Neutrophil (primary cell): ENCODE measurements at regions not wholly inside any gene's neighbourhood (a gene's known extent, or its start where the extent isn't known, plus 50 kb on each side); places are given as distances from the start of the nearest gene placed in this dataset.

ENCODE experiments used
- H3K27ac ChIP-seq: fragments of 200-600 bp; sonication (generic); 2 replicates; pipeline ENCODE4 v1.5.1; 2016; ENCODE audit warnings: mild to moderate bottlenecking, moderate library complexity
- H3K27me3 ChIP-seq: fragments of 200-600 bp; sonication (generic); 2 replicates; pipeline ENCODE4 v1.6.0; 2016; ENCODE audit warnings: mild to moderate bottlenecking
- H3K36me3 ChIP-seq: fragments of 200-600 bp; sonication (generic); 2 replicates; pipeline ENCODE4 v1.5.1; 2017
- H3K4me1 ChIP-seq, 2 experiments: fragments of 200-600 bp in 1 of 2; sonication (generic) in 1 of 2; 1 replicate in 1 of 2; 2 replicates in 1 of 2; pipeline versions ENCODE4 v1.5.1 to v1.6.1; 2013 to 2016; ENCODE audit warnings: low read depth in 1 of 2, low read length in 1 of 2, mild to moderate bottlenecking in 1 of 2, moderate library complexity in 1 of 2; ENCODE audit not compliant: control insufficient read depth in 1 of 2, insufficient read depth in 1 of 2
- H3K4me3 ChIP-seq, 2 experiments: fragments of 200-600 bp in 1 of 2; sonication (generic) in 1 of 2; 1 replicate in 1 of 2; 2 replicates in 1 of 2; pipeline ENCODE4 v1.5.1; 2013 to 2016; ENCODE audit warnings: low read depth in 1 of 2, low read length in 1 of 2, mild to moderate bottlenecking in 1 of 2, moderate library complexity in 1 of 2
- H3K9me3 ChIP-seq: fragments of 200-600 bp; sonication (generic); 2 replicates; pipeline ENCODE4 v1.5.1; 2016
- CTCF ChIP-seq: fragments of 200-600 bp; sonication (generic); IDR thresholded peaks from 2 replicates; pipeline ENCODE4 v1.5.1; 2016; ENCODE audit warnings: antibody characterized with exemption

GRCh38 chr12:4114986-4115385 is 158.6 kb upstream of the CCND2 start:
- TF ChIP-seq CTCF = no peak
- H3K36me3 ChIP-seq = no peaks in the 10 kb centered on the region
- peaks cover 46 to 52% of the 10 kb centered on the region in 2 experiments for H3K4me1 ChIP-seq
- H3K4me3 ChIP-seq = no peak overlapping the region
- no peak overlapping the region for H3K27ac ChIP-seq
- H3K27me3 ChIP-seq = peaks cover 13% of the 10 kb centered on the region
- no peaks in the 10 kb centered on the region for H3K9me3 ChIP-seq

GRCh38 chr12:4112734-4113325 is 160.7 kb upstream of the CCND2 start:
- no peak overlapping the region for H3K27ac ChIP-seq

GRCh38 chr12:4112290-4112689 is 161.3 kb upstream of the CCND2 start:
- Histone ChIP-seq H3K4me3 (no peak overlapping the region), H3K36me3 (no peaks in the 10 kb centered on the region), H3K4me1 (peaks cover 34 to 41% of the 10 kb centered on the region in 2 experiments), H3K9me3 (no peaks in the 10 kb centered on the region), H3K27ac (no peak overlapping the region), H3K27me3 (no peaks in the 10 kb centered on the region)
- no peak for TF ChIP-seq CTCF

More at GRCh38 chr12:4112734-4113325, 160.7 kb upstream of the CCND2 start:
- H3K4me3 ChIP-seq = no peak overlapping the region
- H3K4me1 ChIP-seq = peaks cover 36 to 42% of the 10 kb centered on the region in 2 experiments
- H3K27me3 ChIP-seq = no peaks in the 10 kb centered on the region
- H3K9me3 ChIP-seq = no peaks in the 10 kb centered on the region
- no peaks in the 10 kb centered on the region for H3K36me3 ChIP-seq
- TF ChIP-seq CTCF = no peak

GRCh38 chr12:4111010-4111409 is 162.6 kb upstream of the CCND2 start:
- H3K36me3 ChIP-seq = no peaks in the 10 kb centered on the region
- no peak for TF ChIP-seq CTCF
- peaks cover 24 to 31% of the 10 kb centered on the region in 2 experiments for H3K4me1 ChIP-seq
- no peaks in the 10 kb centered on the region for H3K9me3 ChIP-seq
- peaks cover 5% of the 10 kb centered on the region for H3K27me3 ChIP-seq
- H3K4me3 ChIP-seq = no peak overlapping the region
- H3K27ac ChIP-seq = no peak overlapping the region

- no peak overlapping the region for H3K27ac ChIP-seq
- peaks cover 6% of the 10 kb centered on the region for H3K27me3 ChIP-seq
- peaks cover 18 to 22% of the 10 kb centered on the region in 2 experiments for H3K4me1 ChIP-seq
- H3K9me3 ChIP-seq = no peaks in the 10 kb centered on the region
- no peak for TF ChIP-seq CTCF
- H3K36me3 ChIP-seq = no peaks in the 10 kb centered on the region
- no peak overlapping the region for H3K4me3 ChIP-seq
These were observed 163.7 kb upstream of the CCND2 start for GRCh38 chr12:4109826-4110225.
